ENCODE measurements at regions not wholly inside any gene's neighbourhood (a gene's known extent, or its start where the extent isn't known, plus 50 kb on each side); places are given as distances from the start of the nearest gene placed in this dataset.
"Not testable (repeated sequence)": the region's sequence is repeated elsewhere in the genome, so short reads cannot be mapped to it uniquely, and the experiment has no call there.

GRCh38 chr4:85018983-85019382, 52.5 kb upstream of the WDFY3 start:
- Mint-ChIP-seq H3K4me1 (ENCODE audit: low read depth) (no peaks in the 10 kb centered on the region), H3K36me3 (ENCODE audit: low read depth) (no peaks in the 10 kb centered on the region), H3K27ac (no peak overlapping the region), H3K4me3 (no peak overlapping the region), H3K9me3 (no peaks in the 10 kb centered on the region), H3K27me3 (ENCODE audit: low read depth) (no peaks in the 10 kb centered on the region)

- Mint-ChIP-seq H3K4me3 (no peak overlapping the region), H3K27ac (no peak overlapping the region), H3K9me3 (no peaks in the 10 kb centered on the region)
Observed at GRCh38 chr4:85019411-85019810, 52.9 kb upstream of the WDFY3 start.

GRCh38 chr4:85024671-85025070, 58.2 kb upstream of the WDFY3 start:
- Mint-ChIP-seq H3K9me3 (no peaks in the 10 kb centered on the region), H3K27me3 (ENCODE audit: low read depth) (no peaks in the 10 kb centered on the region), H3K4me3 (no peak overlapping the region), H3K36me3 (ENCODE audit: low read depth) (no peaks in the 10 kb centered on the region), H3K4me1 (ENCODE audit: low read depth) (no peaks in the 10 kb centered on the region), H3K27ac (no peak overlapping the region)

More at GRCh38 chr4:85019411-85019810, 52.9 kb upstream of the WDFY3 start:
- H3K27me3 Mint-ChIP-seq (ENCODE audit: low read depth), result no peaks in the 10 kb centered on the region
- H3K36me3 Mint-ChIP-seq (ENCODE audit: low read depth), result no peaks in the 10 kb centered on the region
- no peaks in the 10 kb centered on the region for H3K4me1 Mint-ChIP-seq (ENCODE audit: low read depth)

- no peak overlapping the region for H3K4me3 Mint-ChIP-seq
- no peaks in the 10 kb centered on the region for H3K36me3 Mint-ChIP-seq (ENCODE audit: low read depth)
- H3K27me3 Mint-ChIP-seq (ENCODE audit: low read depth), result no peaks in the 10 kb centered on the region
- peaks cover 6% of the 10 kb centered on the region for H3K9me3 Mint-ChIP-seq
- H3K4me1 Mint-ChIP-seq (ENCODE audit: low read depth), result no peaks in the 10 kb centered on the region
- H3K27ac Mint-ChIP-seq, result no peak overlapping the region
Observed at GRCh38 chr4:85028910-85029309, 62.4 kb upstream of the WDFY3 start.

- no peak overlapping the region for H3K27ac Mint-ChIP-seq
- H3K36me3 Mint-ChIP-seq (ENCODE audit: low read depth), result no peaks in the 10 kb centered on the region
- no peaks in the 10 kb centered on the region for H3K4me1 Mint-ChIP-seq (ENCODE audit: low read depth)
Observed at GRCh38 chr4:85029453-85029852, 63.0 kb upstream of the WDFY3 start.

GRCh38 chr4:85030156-85030555, 63.7 kb upstream of the WDFY3 start:
- H3K9me3 Mint-ChIP-seq, result peaks cover 12% of the 10 kb centered on the region
- no peak overlapping the region for H3K4me3 Mint-ChIP-seq
- no peak overlapping the region for H3K27ac Mint-ChIP-seq
- H3K36me3 Mint-ChIP-seq (ENCODE audit: low read depth), result no peaks in the 10 kb centered on the region
- H3K4me1 Mint-ChIP-seq (ENCODE audit: low read depth), result no peaks in the 10 kb centered on the region
- no peaks in the 10 kb centered on the region for H3K27me3 Mint-ChIP-seq (ENCODE audit: low read depth)

More at GRCh38 chr4:85029453-85029852, 63.0 kb upstream of the WDFY3 start:
- Mint-ChIP-seq H3K27me3 (ENCODE audit: low read depth) (no peaks in the 10 kb centered on the region), H3K4me3 (no peak overlapping the region), H3K9me3 (peaks cover 11% of the 10 kb centered on the region)

- H3K27me3 Mint-ChIP-seq (ENCODE audit: low read depth); H3K4me3 Mint-ChIP-seq; H3K36me3 Mint-ChIP-seq (ENCODE audit: low read depth); H3K27ac Mint-ChIP-seq; H3K4me1 Mint-ChIP-seq (ENCODE audit: low read depth): not testable (repeated sequence)
- peaks cover 12% of the 10 kb centered on the region for H3K9me3 Mint-ChIP-seq
Observed at GRCh38 chr4:85033838-85034237, 67.3 kb upstream of the WDFY3 start.

- H3K9me3 Mint-ChIP-seq, result peaks cover under 1% of the 10 kb centered on the region
- H3K27ac Mint-ChIP-seq, result no peak overlapping the region
- no peak overlapping the region for H3K4me3 Mint-ChIP-seq
- no peaks in the 10 kb centered on the region for H3K4me1 Mint-ChIP-seq (ENCODE audit: low read depth)
- H3K27me3 Mint-ChIP-seq (ENCODE audit: low read depth), result no peaks in the 10 kb centered on the region
- H3K36me3 Mint-ChIP-seq (ENCODE audit: low read depth), result no peaks in the 10 kb centered on the region
Observed at GRCh38 chr4:85039526-85039925, 73.0 kb upstream of the WDFY3 start.

- not testable (repeated sequence) for H3K4me3 Mint-ChIP-seq; H3K9me3 Mint-ChIP-seq; H3K27ac Mint-ChIP-seq; H3K36me3 Mint-ChIP-seq (ENCODE audit: low read depth); H3K27me3 Mint-ChIP-seq (ENCODE audit: low read depth); H3K4me1 Mint-ChIP-seq (ENCODE audit: low read depth)
Observed at GRCh38 chr4:85043812-85044496, 77.5 kb upstream of the WDFY3 start.

- Mint-ChIP-seq H3K36me3 (ENCODE audit: low read depth) (no peaks in the 10 kb centered on the region), H3K4me3 (no peak overlapping the region), H3K27me3 (ENCODE audit: low read depth) (no peaks in the 10 kb centered on the region), H3K27ac (no peak overlapping the region), H3K4me1 (ENCODE audit: low read depth) (no peaks in the 10 kb centered on the region), H3K9me3 (peaks cover 7% of the 10 kb centered on the region)
Observed at GRCh38 chr4:85050736-85051135, 84.2 kb upstream of the WDFY3 start.

- H3K4me1 Mint-ChIP-seq (ENCODE audit: low read depth), result no peaks in the 10 kb centered on the region
- H3K36me3 Mint-ChIP-seq (ENCODE audit: low read depth), result no peaks in the 10 kb centered on the region
- H3K4me3 Mint-ChIP-seq, result no peak overlapping the region
- H3K27ac Mint-ChIP-seq, result no peak overlapping the region
- no peaks in the 10 kb centered on the region for H3K27me3 Mint-ChIP-seq (ENCODE audit: low read depth)
- H3K9me3 Mint-ChIP-seq, result peaks cover 7% of the 10 kb centered on the region
Observed at GRCh38 chr4:85051526-85051925, 85.0 kb upstream of the WDFY3 start.

- H3K9me3 Mint-ChIP-seq; H3K27me3 Mint-ChIP-seq (ENCODE audit: low read depth); H3K27ac Mint-ChIP-seq; H3K4me3 Mint-ChIP-seq; H3K4me1 Mint-ChIP-seq (ENCODE audit: low read depth); H3K36me3 Mint-ChIP-seq (ENCODE audit: low read depth): not testable (repeated sequence)
Observed at GRCh38 chr4:85054925-85055324, 88.4 kb upstream of the WDFY3 start.

- Mint-ChIP-seq H3K9me3 (no peaks in the 10 kb centered on the region), H3K4me3 (no peak overlapping the region), H3K36me3 (ENCODE audit: low read depth) (no peaks in the 10 kb centered on the region), H3K27ac (no peak overlapping the region), H3K4me1 (ENCODE audit: low read depth) (no peaks in the 10 kb centered on the region), H3K27me3 (ENCODE audit: low read depth) (peaks cover 4% of the 10 kb centered on the region)
Observed at GRCh38 chr4:85058551-85058950, 92.1 kb upstream of the WDFY3 start.

GRCh38 chr4:85061974-85062373, 95.5 kb upstream of the WDFY3 start:
- peaks cover 4% of the 10 kb centered on the region for H3K27me3 Mint-ChIP-seq (ENCODE audit: low read depth)
- no peak overlapping the region for H3K27ac Mint-ChIP-seq
- no peak overlapping the region for H3K4me3 Mint-ChIP-seq
- H3K4me1 Mint-ChIP-seq (ENCODE audit: low read depth), result no peaks in the 10 kb centered on the region
- H3K36me3 Mint-ChIP-seq (ENCODE audit: low read depth), result no peaks in the 10 kb centered on the region
- H3K9me3 Mint-ChIP-seq, result no peaks in the 10 kb centered on the region

GRCh38 chr4:85062466-85062865, 96.0 kb upstream of the WDFY3 start:
- Mint-ChIP-seq H3K36me3 (ENCODE audit: low read depth) (no peaks in the 10 kb centered on the region), H3K4me1 (ENCODE audit: low read depth) (no peaks in the 10 kb centered on the region), H3K27ac (no peak overlapping the region), H3K27me3 (ENCODE audit: low read depth) (peaks cover 4% of the 10 kb centered on the region), H3K9me3 (no peaks in the 10 kb centered on the region), H3K4me3 (no peak overlapping the region)

GRCh38 chr4:85067342-85067741, 100.9 kb upstream of the WDFY3 start:
- Mint-ChIP-seq H3K36me3 (ENCODE audit: low read depth) (no peaks in the 10 kb centered on the region), H3K27me3 (ENCODE audit: low read depth) (no peaks in the 10 kb centered on the region), H3K27ac (no peak overlapping the region), H3K4me1 (ENCODE audit: low read depth) (no peaks in the 10 kb centered on the region), H3K4me3 (no peak overlapping the region), H3K9me3 (no peaks in the 10 kb centered on the region)
